Stomach (tissue), 8 donors: ENCODE measurements at regions not wholly inside any gene's neighbourhood (a gene's known extent, or its start where the extent isn't known, plus 50 kb on each side); places are given as distances from the start of the nearest gene placed in this dataset.

ENCODE experiments used
- DNase-seq, 2 donors: peaks; one replicate each; pipeline versions ENCODE4 v3.0.0 to v3.0.0-alpha.2; 2013 to 2019
- H3K27ac ChIP-seq, 5 donors: fragments of 200-600 bp in 4 of 5; sonication (generic) in 4 of 5; one replicate each; pipeline ENCODE4 v1.5.1; 2013 to 2019; ENCODE audit warnings: mild to moderate bottlenecking in 1 of 5, moderate library complexity in 1 of 5
- H3K27me3 ChIP-seq, 3 donors: fragments of 200-600 bp; sonication (generic); one replicate each; pipeline ENCODE4 v1.5.1; 2017 to 2019; ENCODE audit warnings: mixed run types in 1 of 3
- H3K36me3 ChIP-seq, 4 donors: fragments of 200-600 bp; sonication (generic); 1 replicate in 3 of 4; 2 replicates in 1 of 4; pipeline ENCODE4 v1.5.1; 2016 to 2019
- H3K4me1 ChIP-seq, 4 donors: fragments of 200-600 bp; sonication (generic); one replicate each; pipeline ENCODE4 v1.5.1; 2016 to 2019
- H3K4me3 ChIP-seq, 4 donors: fragments of 200-600 bp; sonication (generic) in 3 of 4; one replicate each; pipeline ENCODE4 v1.5.1; 2016 to 2019; ENCODE audit warnings: mild to moderate bottlenecking in 1 of 4
- H3K9me3 ChIP-seq, 4 donors: fragments of 200-600 bp; sonication (generic); one replicate each; pipeline ENCODE4 v1.5.1; 2016 to 2019
- EP300 ChIP-seq: sonication (generic); formaldehyde crosslinking; IDR thresholded peaks from one replicate; pipeline ENCODE4 v1.6.1; 2017; ENCODE audit warnings: antibody characterized with exemption
- POLR2A ChIP-seq, 4 donors: fragments of 450-650 bp; IDR thresholded peaks; one replicate each; pipeline ENCODE4 v1.6.1; 2016; ENCODE audit warnings: antibody characterized with exemption in 4 of 4, control low read depth in 2 of 4, mild to moderate bottlenecking in 1 of 4, moderate library complexity in 1 of 4
- POLR2AphosphoS5 ChIP-seq, 3 donors: sonication (generic); formaldehyde crosslinking; IDR thresholded peaks; one replicate each; pipeline ENCODE4 v1.6.1; 2016; ENCODE audit warnings: antibody characterized with exemption in 3 of 3
- WGBS, 5 donors: extraction: QIAGEN DNeasy Blood & Tissue Kit in 3 of 5; methylation state at CpG; one replicate each; pipeline versions ENCODE4 v1.1.5 to v1.1.7; 2013 to 2018; 5-methylcytosine and 5-hydroxymethylcytosine counted together
- intact Hi-C: fragments of 100-400 bp; cut with DNase I; formaldehyde crosslinking; loops from one replicate; pipeline ENCODE4 v1.15.1; 2023; ENCODE audit warnings: low total_unique reads
- TF ChIP-seq, protein P1 (sequence below), 7 experiments: fragments of 450-650 bp in 4 of 7; fragments of 200-600 bp in 3 of 7; sonication (generic) in 3 of 7; IDR thresholded peaks; one replicate each; pipeline ENCODE4 v1.5.1; 2016 to 2019; ENCODE audit warnings: antibody characterized with exemption in 7 of 7, control low read depth in 2 of 7, mild to moderate bottlenecking in 1 of 7
- donor health status: healthy with polysubstance abuse.
- donor health status: Bipolar disorder and iron deficiency.
- donor health status: healthy.

DNA sequence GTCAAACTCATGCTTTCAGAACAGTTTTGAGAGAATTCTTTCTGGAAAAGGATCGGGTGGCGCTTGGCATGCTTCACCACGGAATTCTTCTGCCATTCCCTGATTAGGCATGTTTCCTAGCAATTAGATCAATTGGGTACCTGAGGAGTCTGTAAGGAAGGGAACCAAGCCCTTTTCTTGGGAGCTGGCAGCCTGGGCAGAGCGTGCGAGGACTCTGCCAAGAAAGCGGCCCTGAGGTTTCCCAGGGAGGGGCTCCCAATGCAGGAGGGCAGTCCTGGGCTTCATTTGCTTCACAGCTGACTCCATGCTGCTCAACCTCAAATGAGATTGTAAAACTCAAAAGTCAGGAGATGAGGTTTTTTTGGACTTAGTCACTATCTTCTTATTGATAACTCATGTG lies 60.3 kb downstream of the MYCN start:
- DNase-seq, result no peak
- intact Hi-C loops, result no loop called here
- WGBS, 5 donors, result 35 to 60% (median 45%) methylated on average over 6 of the region's 6 CpGs

DNA sequence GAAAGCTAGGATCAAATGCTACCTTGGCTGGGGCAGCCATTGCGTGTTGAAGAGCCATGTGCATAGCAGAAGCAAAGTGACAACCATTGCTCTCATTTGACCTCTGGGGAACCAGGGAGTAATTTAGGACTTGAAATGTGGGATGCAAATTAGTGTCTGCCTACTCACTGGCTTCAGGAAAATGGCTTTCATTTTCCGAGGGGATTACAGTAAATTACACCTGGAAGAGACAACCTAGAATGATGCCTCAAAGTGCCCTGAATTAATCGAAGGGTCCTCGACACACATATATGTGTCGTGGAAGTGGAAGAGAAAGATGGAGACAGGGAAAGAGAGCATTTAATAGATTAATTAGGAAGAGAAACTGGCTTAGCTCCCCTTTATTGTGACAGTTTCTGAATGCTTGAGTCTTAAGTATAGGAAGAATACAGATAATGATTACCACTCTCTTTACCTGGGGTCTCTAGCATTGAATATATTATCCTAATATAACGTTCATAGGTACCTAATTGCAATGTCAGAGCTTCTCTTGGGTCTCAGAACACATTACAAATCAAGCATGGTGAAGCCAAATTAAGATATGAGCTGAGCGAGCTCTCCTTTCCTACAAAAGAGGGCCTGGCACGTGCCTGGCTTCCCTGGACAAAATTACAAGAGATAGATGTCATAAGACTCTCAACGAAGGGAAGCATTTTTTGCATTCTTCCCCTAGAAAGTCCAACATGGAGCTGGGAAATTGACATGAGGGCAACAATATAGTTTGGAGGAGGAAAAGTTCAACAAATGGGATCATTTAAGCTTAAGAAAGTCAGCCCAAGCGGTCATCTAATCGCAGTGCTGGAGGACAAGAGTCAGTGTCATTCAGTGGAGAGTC lies 59.5 kb downstream of the MYCN start:
- WGBS, 5 donors, result 86 to 92% (median 90%) methylated on average over 11 of the region's 11 CpGs
- TF ChIP-seq, protein P1, sequence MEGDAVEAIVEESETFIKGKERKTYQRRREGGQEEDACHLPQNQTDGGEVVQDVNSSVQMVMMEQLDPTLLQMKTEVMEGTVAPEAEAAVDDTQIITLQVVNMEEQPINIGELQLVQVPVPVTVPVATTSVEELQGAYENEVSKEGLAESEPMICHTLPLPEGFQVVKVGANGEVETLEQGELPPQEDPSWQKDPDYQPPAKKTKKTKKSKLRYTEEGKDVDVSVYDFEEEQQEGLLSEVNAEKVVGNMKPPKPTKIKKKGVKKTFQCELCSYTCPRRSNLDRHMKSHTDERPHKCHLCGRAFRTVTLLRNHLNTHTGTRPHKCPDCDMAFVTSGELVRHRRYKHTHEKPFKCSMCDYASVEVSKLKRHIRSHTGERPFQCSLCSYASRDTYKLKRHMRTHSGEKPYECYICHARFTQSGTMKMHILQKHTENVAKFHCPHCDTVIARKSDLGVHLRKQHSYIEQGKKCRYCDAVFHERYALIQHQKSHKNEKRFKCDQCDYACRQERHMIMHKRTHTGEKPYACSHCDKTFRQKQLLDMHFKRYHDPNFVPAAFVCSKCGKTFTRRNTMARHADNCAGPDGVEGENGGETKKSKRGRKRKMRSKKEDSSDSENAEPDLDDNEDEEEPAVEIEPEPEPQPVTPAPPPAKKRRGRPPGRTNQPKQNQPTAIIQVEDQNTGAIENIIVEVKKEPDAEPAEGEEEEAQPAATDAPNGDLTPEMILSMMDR (IDR thresholded peaks at IDR 0.05), result no peak
- TF ChIP-seq EP300 (no peak), POLR2A (IDR thresholded peaks at IDR 0.05) (no peak)
- intact Hi-C loops, result no loop called here

More for the DNA sequence above, 60.3 kb downstream of the MYCN start:
- Histone ChIP-seq H3K36me3 (no peaks in the 10 kb centered on the region), H3K27me3 (no peaks in the 10 kb centered on the region), H3K4me3 (no peak overlapping the region), H3K4me1 (no peaks in the 10 kb centered on the region), H3K27ac (no peak overlapping the region), H3K9me3 (no peaks in the 10 kb centered on the region)
- TF ChIP-seq POLR2A (IDR thresholded peaks at IDR 0.05) (no peak), POLR2AphosphoS5 (IDR thresholded peaks at IDR 0.05) (no peak), EP300 (no peak)
- TF ChIP-seq, protein P1 (IDR thresholded peaks at IDR 0.05), result no peak

DNA sequence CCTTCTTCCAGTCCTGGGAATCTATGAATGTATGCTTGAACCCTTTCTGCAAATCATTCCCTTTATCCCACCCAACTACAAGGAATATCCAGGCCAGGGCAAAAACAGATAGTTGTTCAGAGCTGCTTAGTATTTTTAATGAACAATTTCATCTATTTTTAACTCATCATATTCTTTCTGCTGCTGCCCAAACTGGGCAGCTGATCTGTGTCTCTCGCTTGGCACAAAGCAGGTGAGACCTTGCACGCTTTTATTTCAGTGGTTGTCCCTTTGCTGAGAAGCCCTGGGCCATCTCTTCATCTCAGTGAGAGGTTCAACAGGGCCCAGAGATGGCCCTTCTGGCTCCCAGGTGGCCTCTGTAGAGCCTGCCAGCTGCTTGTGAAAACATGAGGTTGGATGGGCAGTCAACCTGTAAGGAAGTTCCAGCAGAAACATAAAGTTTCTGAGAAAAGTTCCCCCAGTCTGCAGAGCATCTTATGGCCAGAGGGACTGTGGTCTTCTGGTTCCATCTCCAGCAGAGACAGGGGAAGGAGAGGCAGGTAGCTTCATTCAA lies 57.5 kb downstream of the MYCN start:
- Histone ChIP-seq H3K36me3 (no peaks in the 10 kb centered on the region), H3K9me3 (no peaks in the 10 kb centered on the region), H3K4me1 (no peaks in the 10 kb centered on the region), H3K27ac (no peak overlapping the region), H3K4me3 (no peak overlapping the region), H3K27me3 (no peaks in the 10 kb centered on the region)
- 85 to 97% (median 96%) methylated on average over 2 of the region's 2 CpGs for WGBS, 5 donors
- intact Hi-C loops, result no loop called here
- TF ChIP-seq EP300 (no peak), POLR2A (IDR thresholded peaks at IDR 0.05) (no peak), POLR2AphosphoS5 (IDR thresholded peaks at IDR 0.05) (no peak)
- TF ChIP-seq, protein P1 (IDR thresholded peaks at IDR 0.05), result no peak
- no peak for DNase-seq

More for the DNA sequence above, 59.5 kb downstream of the MYCN start:
- Histone ChIP-seq H3K4me3 (no peak overlapping the region), H3K27ac (no peak overlapping the region), H3K9me3 (no peaks in the 10 kb centered on the region), H3K27me3 (no peaks in the 10 kb centered on the region), H3K4me1 (no peaks in the 10 kb centered on the region), H3K36me3 (no peaks in the 10 kb centered on the region)
- no peak for DNase-seq

DNA sequence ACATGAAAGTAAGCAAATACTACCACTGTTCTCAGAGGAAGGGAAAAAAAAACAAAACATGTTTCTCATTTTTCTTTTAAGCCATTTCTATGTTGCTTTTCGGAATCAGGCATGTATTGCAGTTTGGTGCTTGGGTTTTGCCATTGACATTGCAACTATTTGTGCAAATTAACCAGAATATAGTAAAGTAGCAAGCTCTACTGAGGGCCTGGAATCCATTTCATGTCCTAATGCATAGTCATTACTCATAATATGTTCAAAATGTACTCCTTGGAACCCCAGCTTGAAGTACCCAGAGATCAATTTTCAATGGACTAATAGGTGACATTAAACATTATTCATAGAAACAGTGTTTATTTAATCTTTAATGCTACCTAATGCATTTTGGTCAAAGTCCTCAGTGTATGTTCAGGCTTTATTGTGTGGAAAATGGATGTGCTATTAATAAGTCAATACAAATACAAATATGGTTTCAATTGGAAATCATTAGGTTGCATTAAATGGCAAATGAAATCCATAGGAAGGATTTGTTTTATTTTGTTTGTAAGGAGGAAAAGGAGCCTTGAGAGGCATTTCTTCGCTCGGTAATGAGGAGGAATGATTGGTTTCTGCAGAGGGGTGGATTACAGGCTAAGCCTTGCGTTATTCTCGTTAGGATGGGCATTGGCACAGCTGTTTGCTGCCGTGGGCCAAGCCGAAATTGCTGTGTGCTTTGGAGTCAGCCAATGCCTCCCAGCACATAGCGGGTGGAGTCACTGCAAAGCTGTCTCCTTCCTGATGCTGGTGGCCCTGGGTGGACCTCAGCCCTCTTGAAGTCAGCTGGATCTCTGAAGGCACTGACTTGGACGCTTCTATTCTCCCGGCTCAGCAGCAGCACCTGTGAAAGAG lies 56.4 kb downstream of the MYCN start:
- no peak overlapping the region for H3K4me3 ChIP-seq
- no peak for TF ChIP-seq POLR2AphosphoS5 (IDR thresholded peaks at IDR 0.05)
- TF ChIP-seq POLR2A (IDR thresholded peaks at IDR 0.05), result no peak
- TF ChIP-seq, protein P1 (IDR thresholded peaks at IDR 0.05), result no peak
- TF ChIP-seq EP300, result no peak
- no peaks in the 10 kb centered on the region for H3K27me3 ChIP-seq
- intact Hi-C loops, result no loop called here
- H3K9me3 ChIP-seq, result no peaks in the 10 kb centered on the region
- no peak for DNase-seq
- 49 to 81% (median 76%) methylated on average over 7 to 10 of the region's 10 CpGs for WGBS, 5 donors
- H3K36me3 ChIP-seq, result no peaks in the 10 kb centered on the region
- no peaks in the 10 kb centered on the region for H3K4me1 ChIP-seq
- H3K27ac ChIP-seq, result no peak overlapping the region
